ENCODE measurements at regions not wholly inside any gene's neighbourhood (a gene's known extent, or its start where the extent isn't known, plus 50 kb on each side); places are given as distances from the start of the nearest gene placed in this dataset.

DNA sequence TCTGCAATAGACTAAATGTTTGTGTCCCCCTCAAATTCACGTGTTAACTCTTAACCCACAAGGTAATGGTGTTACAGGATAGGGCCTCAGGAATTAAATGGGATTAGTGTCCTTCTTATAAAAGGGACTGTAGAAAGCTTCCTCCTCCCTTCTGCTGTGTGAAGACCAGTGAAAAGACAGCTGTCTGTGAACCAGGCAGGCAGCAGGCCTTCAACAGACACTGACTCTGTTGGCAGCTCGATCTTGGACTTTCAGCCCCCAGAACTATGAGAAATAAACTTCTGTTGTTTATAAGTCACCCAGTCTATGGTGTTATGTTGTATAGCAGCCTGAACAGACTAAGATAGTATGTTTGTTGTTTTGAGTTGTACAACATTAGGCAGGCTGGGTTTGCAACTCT is 208.1 kb downstream of the GBA3 start:
- intact Hi-C loops (cut with DNase I), result no loop called here
- no peak for DNase-seq (ENCODE audit: missing footprints)
- ATAC-seq, result no peak

DNA sequence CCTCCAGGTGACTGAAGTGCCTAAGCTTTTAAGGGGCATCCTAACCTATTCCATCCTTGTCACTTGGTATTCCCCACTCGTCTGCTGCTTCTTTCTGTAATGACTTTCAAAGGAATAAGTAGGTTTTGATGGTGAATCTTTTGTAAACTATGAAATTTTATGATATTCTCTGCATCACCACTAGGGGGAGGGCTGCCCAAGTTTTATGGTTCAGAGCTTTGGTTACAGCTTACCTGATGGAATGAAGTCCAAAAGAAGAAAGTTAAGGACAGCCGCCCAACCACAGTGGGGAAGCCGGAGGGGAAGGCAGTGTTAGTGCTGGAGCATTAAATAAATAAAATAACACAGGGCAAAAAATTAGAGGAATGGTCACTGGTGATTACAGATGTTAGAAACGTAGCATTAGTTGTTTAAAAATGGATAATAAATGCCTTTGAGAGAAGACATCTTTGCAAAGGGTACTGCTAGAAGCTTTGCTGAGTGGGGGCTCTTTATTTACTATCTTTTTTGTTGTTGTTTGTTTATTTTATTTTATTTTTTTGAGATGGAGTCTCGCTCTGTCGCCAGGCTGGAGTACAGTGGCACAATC is 204.9 kb downstream of the GBA3 start:
- no peak for DNase-seq (ENCODE audit: missing footprints)
- intact Hi-C loops (cut with DNase I), result no loop called here
- no peak for ATAC-seq

DNA sequence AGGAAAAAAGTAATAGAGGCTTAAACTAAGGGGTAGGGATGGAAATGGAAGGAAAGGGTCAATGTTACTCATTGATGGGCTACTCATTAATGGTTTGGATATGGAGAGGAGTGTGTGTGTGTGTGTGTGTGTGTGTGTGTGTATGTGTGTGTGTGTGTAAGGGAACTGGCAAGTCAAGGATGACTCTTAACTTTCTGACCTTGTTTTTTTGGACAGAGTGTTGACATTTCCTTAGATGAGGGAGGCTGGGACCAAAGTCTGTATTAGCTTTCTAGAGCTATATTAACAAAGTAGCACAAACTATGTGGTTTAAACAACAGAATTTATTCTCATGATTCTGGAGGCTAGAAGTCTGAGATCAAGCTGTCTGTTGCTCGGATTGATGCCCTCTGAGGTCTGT is 202.7 kb downstream of the GBA3 start:
- DNase-seq (ENCODE audit: missing footprints), result no peak
- no peak for ATAC-seq
- intact Hi-C loops (cut with DNase I), result no loop called here

DNA sequence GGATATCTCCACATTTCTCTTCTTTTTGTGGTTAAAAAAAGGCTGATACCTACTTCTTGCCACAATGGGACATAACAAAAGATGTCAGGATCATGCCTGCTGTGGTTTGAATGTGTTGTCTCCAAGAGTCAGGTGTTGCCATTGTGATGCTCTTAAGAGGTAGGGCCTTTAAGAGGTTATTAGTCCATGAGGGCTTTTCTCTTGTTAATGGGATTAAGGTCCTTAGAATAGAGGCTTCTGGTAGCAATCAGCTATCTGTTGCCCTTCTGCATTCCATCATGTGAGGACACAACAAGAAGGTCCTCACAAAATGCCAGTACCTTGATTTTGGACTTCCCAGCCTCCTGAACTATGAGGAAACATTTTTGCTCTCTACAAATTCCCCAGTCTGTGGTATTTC is 191.4 kb downstream of the GBA3 start:
- intact Hi-C loops (cut with DNase I), result no loop called here
- ATAC-seq (no peak), DNase-seq (ENCODE audit: missing footprints) (no peak)

DNA sequence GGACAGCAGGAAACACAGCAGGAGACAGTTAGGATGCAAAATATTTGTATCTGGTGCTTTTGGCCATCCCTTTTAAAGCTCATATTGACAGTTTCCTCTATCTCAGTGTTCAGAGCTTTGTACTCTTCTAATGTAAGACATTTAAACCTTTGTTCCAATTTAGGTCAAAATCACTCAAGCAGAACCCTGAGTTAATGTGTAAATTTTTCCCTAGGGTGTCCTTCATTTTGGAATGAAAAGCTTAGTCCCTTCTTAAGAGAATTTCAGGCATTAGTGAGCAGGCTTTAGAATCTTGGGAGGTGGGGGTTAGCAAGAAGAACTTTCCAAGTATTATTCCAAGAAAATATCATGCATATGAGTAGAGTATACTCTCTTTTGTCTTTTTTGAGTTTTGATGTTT is 188.7 kb downstream of the GBA3 start:
- DNase-seq (ENCODE audit: missing footprints) (no peak), ATAC-seq (no peak)
- intact Hi-C loops (cut with DNase I), result no loop called here

DNA sequence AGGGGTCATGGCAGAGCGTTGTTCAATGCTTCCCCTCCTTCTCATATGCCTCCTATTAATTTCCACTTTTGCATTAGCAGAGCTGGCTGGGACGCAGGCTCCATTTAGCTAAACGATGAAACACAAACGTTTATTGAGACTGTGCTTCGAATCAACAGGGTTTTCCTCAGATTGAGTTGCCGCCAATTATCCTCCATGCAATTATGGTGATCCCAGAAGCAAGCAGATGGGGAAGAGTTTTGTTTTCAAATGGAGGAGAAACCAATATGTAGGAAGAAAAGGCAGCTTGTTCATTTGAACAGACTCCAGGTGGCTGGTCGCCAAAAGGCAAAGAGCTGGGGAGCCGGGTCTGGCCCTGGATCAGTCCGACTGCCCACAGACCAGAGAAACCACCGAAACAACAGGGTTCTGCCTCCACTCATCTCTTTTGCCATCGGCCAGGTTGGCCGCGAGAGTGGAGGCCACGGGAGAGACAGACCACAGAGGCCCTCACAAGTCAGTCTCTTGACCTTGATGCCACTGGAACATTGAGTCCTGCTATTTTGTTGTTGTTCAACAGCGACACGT is 184.8 kb downstream of the GBA3 start:
- intact Hi-C loops (cut with DNase I), result no loop called here
- no peak for DNase-seq (ENCODE audit: missing footprints)
- no peak for ATAC-seq

DNA sequence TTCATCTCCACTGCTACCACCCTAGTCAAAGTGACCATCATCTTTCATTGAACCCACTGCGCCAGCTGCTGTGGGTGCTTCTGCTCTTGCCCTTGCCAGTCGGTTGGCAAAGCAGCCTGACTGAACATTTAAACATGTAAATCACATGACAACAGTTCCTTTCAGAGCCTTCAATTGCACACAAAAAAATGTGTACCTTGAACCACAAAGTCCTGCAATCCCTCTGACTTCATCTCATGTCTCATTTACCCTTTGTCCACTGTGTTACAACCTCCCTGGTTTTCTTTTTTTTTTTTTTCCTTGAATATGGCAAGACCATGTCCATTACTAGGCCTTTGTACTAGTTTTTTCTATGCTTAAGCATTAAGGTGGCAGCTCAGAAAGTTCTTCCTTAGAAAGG is 183.5 kb downstream of the GBA3 start:
- ATAC-seq (no peak), DNase-seq (ENCODE audit: missing footprints) (no peak)
- intact Hi-C loops (cut with DNase I), result no loop called here

- ATAC-seq, result no peak
- DNase-seq (ENCODE audit: missing footprints), result no peak
- intact Hi-C loops (cut with DNase I), result no loop called here
Observed at GRCh38 chr4:22875587-22876257, 183.0 kb downstream of the GBA3 start.

DNA sequence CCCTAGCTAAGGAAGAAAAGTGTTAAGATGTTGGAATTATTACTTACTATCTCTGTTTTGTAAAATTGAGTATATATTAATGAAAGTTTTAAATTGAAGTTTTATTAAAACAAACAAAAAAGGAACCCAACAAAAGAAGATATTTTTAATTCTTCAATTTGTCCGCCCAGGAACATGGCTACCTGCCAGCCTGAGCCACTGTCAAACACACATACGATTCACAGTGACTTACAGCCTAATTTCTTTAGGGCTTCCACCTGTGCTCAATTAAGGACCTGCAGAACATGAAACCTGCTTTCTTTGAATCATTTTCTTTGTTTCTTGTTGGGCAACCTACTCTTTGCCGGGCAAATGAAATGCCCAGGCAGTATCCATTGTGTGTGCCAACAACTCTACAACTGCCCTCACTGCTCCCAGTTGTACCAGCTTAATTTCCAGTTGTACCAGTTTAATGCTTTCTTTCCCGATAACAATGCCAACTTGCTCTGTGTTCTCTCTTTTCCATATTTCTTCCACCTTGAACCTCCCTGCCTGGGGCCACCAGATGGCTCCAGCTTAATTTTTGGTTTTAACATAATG is 181.7 kb downstream of the GBA3 start:
- DNase-seq (ENCODE audit: missing footprints) (no peak), ATAC-seq (no peak)
- intact Hi-C loops (cut with DNase I), result no loop called here

DNA sequence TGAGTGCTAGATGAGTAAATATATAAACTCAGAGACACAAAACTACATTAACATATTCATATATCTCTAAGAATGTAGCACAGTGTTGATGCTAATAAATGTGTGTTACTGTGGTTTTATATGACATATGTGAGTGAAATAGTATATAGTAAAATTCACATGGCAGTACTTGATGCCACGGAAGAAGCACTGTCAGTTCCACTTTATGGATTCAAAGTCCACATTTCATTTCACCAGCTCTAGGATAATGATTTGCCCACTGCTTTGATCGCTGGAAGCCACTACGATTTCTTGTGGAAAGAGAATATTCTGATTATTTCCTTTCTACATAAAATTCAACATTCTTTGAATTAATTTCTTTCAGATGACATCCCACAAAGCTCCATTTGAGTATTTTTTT is 181.2 kb downstream of the GBA3 start:
- ATAC-seq, result no peak
- intact Hi-C loops (cut with DNase I), result no loop called here
- DNase-seq (ENCODE audit: missing footprints), result no peak

DNA sequence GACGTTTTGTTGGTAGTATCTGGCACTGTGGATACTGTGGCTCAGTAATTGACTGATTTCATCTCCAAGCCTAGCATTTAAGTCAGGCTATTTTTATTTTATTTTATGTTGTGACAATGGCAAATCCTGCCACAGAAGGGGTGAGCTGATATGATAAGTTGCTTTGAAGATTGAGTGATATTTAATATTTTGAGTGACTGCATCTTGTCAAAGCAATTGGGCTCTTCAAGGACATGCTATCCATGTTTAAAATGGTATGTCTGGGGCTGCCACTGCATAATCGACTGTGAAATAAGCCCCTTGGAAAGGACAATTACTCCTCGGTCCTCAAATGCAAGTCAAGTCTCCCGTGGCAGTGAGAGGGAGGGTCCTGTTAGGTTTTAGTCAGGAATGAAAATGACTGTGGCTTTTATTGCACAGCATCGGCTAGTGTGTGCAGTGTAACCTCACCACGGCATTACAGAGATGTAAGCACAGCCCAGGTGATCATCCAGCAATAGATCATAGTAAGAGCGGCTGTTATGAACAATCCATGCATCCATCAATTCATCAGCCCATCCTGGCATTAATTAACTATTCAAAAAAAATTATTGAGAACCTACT is 178.2 kb downstream of the GBA3 start:
- intact Hi-C loops (cut with DNase I), result no loop called here
- ATAC-seq, result no peak
- no peak for DNase-seq (ENCODE audit: missing footprints)

GRCh38 chr4:22869235-22869634 is 176.5 kb downstream of the GBA3 start:
- ATAC-seq (no peak), DNase-seq (ENCODE audit: missing footprints) (no peak)
- intact Hi-C loops (cut with DNase I), result no loop called here

Data from Right ventricle myocardium inferior (tissue), 1 donor.